OCI-LY7 (cell line): ENCODE measurements at regions not wholly inside any gene's neighbourhood (a gene's known extent, or its start where the extent isn't known, plus 50 kb on each side); places are given as distances from the start of the nearest gene placed in this dataset.

ENCODE experiments used
- CTCF ChIP-seq: fragments of 200-600 bp; sonication (generic); conservative IDR thresholded peaks from 2 replicates; pipeline ENCODE4 v1.5.1; 2014; ENCODE audit warnings: mild to moderate bottlenecking, antibody characterized with exemption, low read length, moderate library complexity, mixed read lengths
- EZH2phosphoT487 ChIP-seq: fragments of 200-600 bp; sonication (generic); IDR thresholded peaks from 2 replicates; pipeline ENCODE4 v1.6.1; 2018; ENCODE audit warnings: low read depth, borderline replicate concordance, mild to moderate bottlenecking, mixed run types, antibody characterized with exemption, low read length, moderate library complexity, mixed read lengths

GRCh38 chr7:131061818-131062217, 265.9 kb upstream of the MKLN1 start:
- TF ChIP-seq CTCF (no peak), EZH2phosphoT487 (no peak)
